ENCODE measurements at regions not wholly inside any gene's neighbourhood (a gene's known extent, or its start where the extent isn't known, plus 50 kb on each side); places are given as distances from the start of the nearest gene placed in this dataset.

DNA sequence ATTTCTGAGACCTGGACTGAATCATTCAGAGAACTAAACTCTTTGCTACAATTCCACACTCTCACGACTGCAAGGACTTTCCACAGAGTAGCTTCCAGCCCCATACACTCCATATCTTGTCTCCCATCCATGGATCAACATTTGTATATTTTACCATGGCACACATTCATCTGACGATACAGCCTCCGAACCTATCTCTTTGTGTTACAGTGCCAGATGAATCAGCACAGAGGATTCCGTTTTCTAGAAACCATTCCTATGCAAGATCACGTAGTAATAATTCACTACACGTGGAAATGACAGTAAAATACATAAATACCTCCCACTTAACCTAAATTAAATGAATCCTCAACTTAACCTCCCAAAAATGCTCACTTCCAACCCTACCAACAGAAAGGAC is 110.0 kb upstream of the PRDX6 start:
- TF ChIP-seq POLR2A (IDR thresholded peaks at IDR 0.05; ENCODE audit: low read depth, low read length) (no peak), TAF1 (IDR thresholded peaks at IDR 0.05; ENCODE audit: borderline replicate concordance, low read depth, low read length) (no peak)

Data from GM12892 (cell line).